Prostate gland (tissue), 2 donors: ENCODE measurements at regions not wholly inside any gene's neighbourhood (a gene's known extent, or its start where the extent isn't known, plus 50 kb on each side); places are given as distances from the start of the nearest gene placed in this dataset.

Experiments
- CTCF ChIP-seq, 4 experiments: fragments of 200-600 bp in 2 of 4; fragments of 450-650 bp in 2 of 4; sonication (generic) in 2 of 4; IDR thresholded peaks; 1 replicate in 3 of 4; 2 replicates in 1 of 4; pipeline ENCODE4 v1.5.1; 2016 to 2019; ENCODE audit warnings: antibody characterized with exemption in 4 of 4, mild to moderate bottlenecking in 2 of 4, moderate library complexity in 2 of 4
- POLR2A ChIP-seq: fragments of 450-650 bp; IDR thresholded peaks from one replicate; pipeline ENCODE4 v1.6.1; 2016; ENCODE audit warnings: antibody characterized with exemption, mild to moderate bottlenecking
- POLR2AphosphoS5 ChIP-seq: sonication (generic); formaldehyde crosslinking; IDR thresholded peaks from one replicate; pipeline ENCODE4 v1.6.1; 2017; ENCODE audit warnings: antibody characterized with exemption

DNA sequence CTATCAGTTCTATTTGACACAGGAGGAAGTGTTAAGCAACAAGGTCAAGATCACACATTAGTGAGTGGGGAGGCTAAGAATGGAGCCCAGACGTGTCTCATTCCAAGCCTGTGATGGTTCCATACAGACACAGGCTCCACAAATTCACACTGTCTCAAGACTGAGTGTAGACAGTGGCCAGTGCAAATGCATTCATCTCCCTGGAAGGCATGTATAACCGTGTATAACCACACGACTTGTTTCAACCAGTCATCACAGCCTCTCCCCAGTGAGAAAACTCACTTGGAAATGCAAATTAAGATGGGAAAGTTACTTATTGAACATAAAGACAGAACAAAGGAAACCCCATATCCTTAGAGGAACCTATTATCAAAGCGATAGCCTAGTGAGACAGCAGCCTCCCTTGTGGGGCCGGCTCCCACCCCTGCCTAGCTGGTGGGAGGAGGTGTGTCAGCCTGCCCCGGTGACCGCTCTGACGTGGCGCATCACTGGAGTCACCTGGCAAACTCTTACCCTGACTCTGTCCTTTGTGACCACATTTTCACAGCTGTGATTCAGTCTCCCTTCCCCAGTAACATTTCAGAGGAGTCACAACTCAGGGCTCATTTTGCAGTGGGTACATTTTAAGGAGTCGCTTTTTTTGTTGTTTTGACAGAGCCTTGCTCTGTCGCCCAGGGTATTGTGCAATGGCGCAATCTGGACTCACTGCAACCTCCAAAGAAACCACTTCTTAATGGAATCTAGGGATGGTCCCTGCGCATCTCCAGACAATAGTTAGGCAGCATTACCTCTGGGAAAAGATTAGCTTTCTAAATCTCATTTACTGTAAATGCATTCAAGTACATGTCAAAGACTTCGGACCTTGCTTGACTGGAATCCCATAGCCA is 126.6 kb upstream of the PARD3 start:
- no peak for TF ChIP-seq CTCF (IDR thresholded peaks at IDR 0.05)
- no peak for TF ChIP-seq POLR2A
- TF ChIP-seq POLR2AphosphoS5 = no peak
